Spinal cord (tissue), 9 donors: ENCODE measurements at regions not wholly inside any gene's neighbourhood (a gene's known extent, or its start where the extent isn't known, plus 50 kb on each side); places are given as distances from the start of the nearest gene placed in this dataset.
"Not testable (repeated sequence)": the region's sequence is repeated elsewhere in the genome, so short reads cannot be mapped to it uniquely, and the experiment has no call there.

Source experiments
- DNase-seq, 6 donors: peaks; one replicate each; pipeline versions ENCODE4 v3.0.0 to v3.0.0-alpha.2; 2013 to 2015; ENCODE audit warnings: low spot score in 6 of 6, low read depth in 4 of 6
- H3K27ac ChIP-seq: one replicate; pipeline ENCODE4 v1.5.1; 2013; ENCODE audit warnings: low read depth, low read length, control low read depth
- H3K27me3 ChIP-seq: one replicate; pipeline ENCODE4 v1.6.1; 2013; ENCODE audit warnings: low read length; ENCODE audit not compliant: control insufficient read depth, insufficient read depth
- H3K36me3 ChIP-seq: one replicate; pipeline ENCODE4 v1.6.1; 2013; ENCODE audit warnings: low read length; ENCODE audit not compliant: control insufficient read depth, insufficient read depth
- H3K4me1 ChIP-seq: one replicate; pipeline ENCODE4 v1.6.1; 2013; ENCODE audit warnings: low read length; ENCODE audit not compliant: control insufficient read depth, insufficient read depth
- H3K4me3 ChIP-seq: one replicate; pipeline ENCODE4 v1.5.1; 2013; ENCODE audit warnings: low read depth, low read length, control low read depth
- H3K9me3 ChIP-seq: one replicate; pipeline ENCODE4 v1.6.1; 2013; ENCODE audit warnings: low read length; ENCODE audit not compliant: control insufficient read depth, insufficient read depth
- WGBS: methylation state at CpG from one replicate; pipeline ENCODE4 v1.1.5; 2013; ENCODE audit warnings: missing lambda C conversion rate; ENCODE audit not compliant: insufficient coverage; 5-methylcytosine and 5-hydroxymethylcytosine counted together
- donor health status: healthy.

DNA sequence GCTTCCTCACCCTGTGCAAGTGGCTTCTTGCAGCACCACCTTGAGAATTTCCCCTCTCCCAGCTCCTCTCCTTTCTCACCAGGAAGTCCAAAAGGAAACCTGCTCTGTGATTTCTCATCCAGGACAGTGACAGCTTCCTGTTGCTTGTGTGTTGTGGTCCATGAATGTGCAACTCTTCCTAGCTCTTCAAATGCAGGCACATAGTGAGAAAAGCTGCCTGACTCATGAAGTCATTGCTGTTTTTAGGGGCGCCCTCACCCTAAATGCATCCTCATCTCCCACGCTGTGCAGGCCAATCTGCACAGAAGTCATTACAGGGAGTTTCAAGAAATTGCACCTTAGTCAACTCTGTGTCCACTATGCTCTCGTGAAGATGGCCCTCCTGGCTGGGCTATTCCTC is 112.9 kb upstream of the IGLL5 start:
- not testable (repeated sequence) for H3K4me3 ChIP-seq, H3K27me3 ChIP-seq, H3K27ac ChIP-seq, H3K9me3 ChIP-seq, H3K36me3 ChIP-seq, DNase-seq, H3K4me1 ChIP-seq
- 100% methylated on average over 2 of the region's 3 CpGs for WGBS

DNA sequence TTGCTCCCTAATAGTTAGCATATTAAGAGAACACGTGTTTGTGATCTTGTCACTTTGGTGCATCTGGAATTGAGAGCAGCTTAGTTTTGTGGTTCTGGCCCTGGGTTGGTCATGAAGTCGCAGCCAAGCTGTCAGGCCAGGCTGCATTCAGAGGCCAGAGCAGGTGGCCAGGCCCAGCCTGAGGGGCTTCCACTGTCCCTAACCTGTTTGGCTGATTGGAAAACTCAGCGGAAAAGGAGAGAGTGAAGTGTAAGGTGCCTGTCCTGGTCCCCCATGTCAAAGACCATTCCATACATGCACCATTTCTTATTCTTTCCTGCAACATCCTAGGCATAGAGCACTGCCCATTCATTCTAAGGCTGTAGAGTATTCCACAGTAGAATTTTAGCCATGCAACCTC is 111.5 kb upstream of the IGLL5 start:
- H3K36me3 ChIP-seq: no peaks in the 10 kb centered on the region
- no peak for DNase-seq
- no peak overlapping the region for H3K27ac ChIP-seq
- H3K9me3 ChIP-seq: no peaks in the 10 kb centered on the region
- H3K4me1 ChIP-seq: no peaks in the 10 kb centered on the region
- H3K4me3 ChIP-seq: no peak overlapping the region
- no peaks in the 10 kb centered on the region for H3K27me3 ChIP-seq
- WGBS: 67% methylated on average over 1 of the region's 3 CpGs

DNA sequence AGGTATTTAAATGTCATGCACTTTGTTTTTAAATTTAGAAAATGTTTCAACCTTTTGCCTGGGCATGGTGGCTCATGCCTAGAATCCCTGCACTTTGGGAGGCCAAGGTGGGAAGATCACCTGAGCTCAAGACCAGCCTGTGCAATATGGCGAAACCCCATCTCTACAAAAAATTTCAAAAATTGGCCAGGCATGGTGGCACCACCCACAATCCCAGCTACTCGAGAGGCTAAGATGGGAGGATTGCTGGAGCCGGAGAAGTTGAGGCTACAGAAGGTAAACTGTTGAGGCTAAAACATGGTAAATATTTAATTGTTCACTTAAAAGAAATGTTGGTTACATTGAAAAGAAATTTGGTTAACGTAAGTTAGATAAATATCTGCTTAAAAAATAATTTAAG is 108.4 kb upstream of the IGLL5 start:
- no peak for DNase-seq
- Histone ChIP-seq H3K27ac (no peak overlapping the region), H3K27me3 (no peaks in the 10 kb centered on the region), H3K9me3 (no peaks in the 10 kb centered on the region), H3K36me3 (no peaks in the 10 kb centered on the region), H3K4me1 (no peaks in the 10 kb centered on the region), H3K4me3 (no peak overlapping the region)
- 100% methylated on average over 1 of the region's 4 CpGs for WGBS

DNA sequence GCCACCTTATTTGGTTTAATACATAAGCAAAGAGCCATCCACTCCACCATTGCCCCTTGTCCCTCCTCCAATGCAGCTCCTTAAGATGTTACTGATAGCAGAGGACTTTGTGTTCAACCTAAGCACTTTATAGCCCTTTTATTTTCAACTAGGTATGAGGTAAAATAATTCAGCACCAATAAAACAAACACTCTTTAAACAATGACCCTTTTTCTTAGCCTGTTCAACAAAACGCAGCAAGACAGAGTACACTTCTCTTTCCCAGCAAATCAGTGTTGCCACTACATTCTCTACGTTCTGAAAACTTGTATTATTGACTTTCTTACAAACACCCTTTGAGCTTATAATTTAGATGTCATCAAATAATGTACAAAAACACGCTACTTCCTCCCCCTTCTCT is 104.0 kb upstream of the IGLL5 start:
- no peak overlapping the region for H3K27ac ChIP-seq
- H3K27me3 ChIP-seq: no peaks in the 10 kb centered on the region
- no peaks in the 10 kb centered on the region for H3K9me3 ChIP-seq
- H3K4me1 ChIP-seq: no peaks in the 10 kb centered on the region
- H3K36me3 ChIP-seq: no peaks in the 10 kb centered on the region
- H3K4me3 ChIP-seq: no peak overlapping the region
- DNase-seq: no peak
- WGBS: 44% methylated on average over 1 of the region's 3 CpGs

DNA sequence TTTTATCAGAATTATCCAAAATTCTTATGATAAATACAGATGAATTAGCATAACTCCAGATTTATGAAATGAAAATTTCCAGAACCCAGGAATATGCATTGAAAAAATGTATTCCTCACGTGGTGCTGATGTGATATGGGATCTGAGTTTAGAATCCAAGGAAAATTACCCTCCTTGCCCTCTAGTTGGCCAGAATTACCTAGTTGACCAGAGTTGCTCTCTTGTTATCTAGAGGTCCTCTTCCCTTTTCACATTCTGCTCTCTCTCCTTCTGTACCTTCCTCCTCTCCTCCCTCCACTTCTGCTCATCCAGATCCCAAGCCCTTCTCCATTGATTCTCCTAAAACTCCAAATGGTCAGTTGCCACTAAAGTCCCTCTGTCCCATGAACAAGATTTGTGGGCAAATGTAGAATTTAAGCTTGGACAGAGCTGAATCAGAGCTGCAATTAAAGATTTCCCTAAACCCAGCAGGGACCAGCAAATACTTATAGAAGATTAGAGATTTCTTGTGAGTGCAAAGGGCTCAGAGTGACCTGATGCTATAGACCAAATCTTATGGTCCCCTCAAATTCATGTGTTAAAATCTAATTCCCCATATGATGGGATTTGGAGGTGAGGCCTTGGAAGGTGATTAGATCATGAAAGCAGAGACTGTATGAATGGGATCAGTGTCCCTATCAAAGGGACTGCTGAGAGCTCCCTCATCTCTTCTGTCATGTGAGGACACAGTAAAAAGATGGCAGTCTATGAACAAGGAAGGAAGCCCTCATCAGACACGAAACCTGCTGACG is 103.2 kb upstream of the IGLL5 start:
- Histone ChIP-seq H3K4me1 (no peaks in the 10 kb centered on the region), H3K27me3 (no peaks in the 10 kb centered on the region), H3K36me3 (no peaks in the 10 kb centered on the region), H3K4me3 (no peak overlapping the region), H3K27ac (no peak overlapping the region), H3K9me3 (no peaks in the 10 kb centered on the region)
- no peak for DNase-seq
- no CpG with 5 or more reads among the region's 3 CpGs for WGBS

DNA sequence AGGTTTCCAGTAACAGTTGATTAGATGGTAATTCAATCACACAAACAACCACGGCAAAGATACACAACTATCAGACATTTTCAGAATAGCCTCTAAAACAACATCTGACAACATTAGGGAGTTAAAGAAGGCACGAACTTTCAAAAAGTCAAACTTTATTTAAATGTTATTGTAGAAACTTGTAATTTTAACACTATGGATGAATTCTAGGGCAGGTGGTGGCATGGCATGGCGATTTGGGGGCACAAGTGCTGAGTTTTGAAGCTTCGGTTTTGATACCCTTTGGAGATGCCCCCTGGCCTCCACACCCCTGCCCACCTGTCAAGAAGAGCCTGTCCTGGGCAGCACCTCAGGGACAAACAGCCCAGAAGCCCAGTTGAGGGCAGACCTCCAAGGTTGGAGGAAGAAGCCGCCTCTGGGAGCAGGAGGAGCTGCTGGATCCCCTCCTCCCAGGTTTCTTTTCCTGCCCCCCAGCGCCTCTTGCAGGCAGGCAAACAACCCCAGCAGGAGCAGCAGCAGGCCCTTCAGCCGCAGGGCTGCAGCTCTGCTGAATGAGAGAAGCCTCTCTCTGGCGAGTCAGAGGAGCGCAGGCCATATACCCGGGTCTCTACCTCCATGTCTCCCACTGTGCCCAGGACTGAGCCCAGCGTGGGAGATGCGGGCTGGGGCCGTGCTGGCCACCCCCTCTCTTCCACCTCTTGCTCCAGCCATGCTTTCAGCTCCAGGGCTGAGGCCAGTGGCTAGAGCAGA is 102.1 kb upstream of the IGLL5 start:
- Histone ChIP-seq H3K4me1 (no peaks in the 10 kb centered on the region), H3K27ac (no peak overlapping the region), H3K36me3 (no peaks in the 10 kb centered on the region), H3K9me3 (no peaks in the 10 kb centered on the region), H3K27me3 (peaks cover 2% of the 10 kb centered on the region), H3K4me3 (no peak overlapping the region)
- DNase-seq: no peak
- 66% methylated on average over 11 of the region's 13 CpGs for WGBS

DNA sequence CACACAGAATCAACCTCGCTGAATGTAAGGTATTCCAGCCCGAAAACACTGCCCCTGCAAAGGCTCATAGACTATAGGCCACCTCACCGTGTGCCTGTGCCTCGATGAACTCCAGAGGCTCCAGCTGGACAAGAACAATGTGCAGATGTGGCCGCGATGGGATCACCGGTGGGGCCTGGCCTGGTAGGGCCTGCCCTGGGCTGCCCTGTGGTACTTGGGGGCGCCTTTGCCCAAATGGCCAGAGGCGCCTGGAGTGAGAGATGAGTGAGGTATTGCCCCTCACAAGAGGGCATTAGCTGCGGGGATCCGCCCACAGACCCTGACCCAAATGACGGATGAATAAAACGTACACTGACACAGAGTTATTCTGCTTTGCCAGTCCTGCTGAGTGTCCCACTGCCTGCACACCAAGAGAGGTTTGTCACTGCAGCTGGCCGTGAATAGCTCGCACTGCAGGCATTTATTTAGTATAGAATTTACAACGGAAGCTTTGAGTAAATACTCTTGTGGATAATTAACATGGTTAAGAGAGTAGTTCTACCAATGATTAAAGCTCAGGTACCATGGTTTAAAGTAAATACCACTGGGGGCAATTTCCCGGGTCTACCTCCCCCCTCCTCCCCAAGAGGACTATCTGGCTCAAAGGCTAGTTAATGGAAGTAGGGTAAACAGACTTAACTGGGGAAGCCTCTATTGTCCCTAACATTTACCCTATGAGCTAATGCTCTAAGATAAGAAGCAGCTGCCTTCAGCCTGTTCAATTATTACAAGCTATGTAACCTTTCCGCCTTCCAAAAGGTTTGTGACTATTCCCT is 101.1 kb upstream of the IGLL5 start:
- Histone ChIP-seq H3K36me3 (no peaks in the 10 kb centered on the region), H3K9me3 (no peaks in the 10 kb centered on the region), H3K4me1 (no peaks in the 10 kb centered on the region), H3K27ac (no peak overlapping the region), H3K4me3 (no peak overlapping the region), H3K27me3 (peaks cover 2% of the 10 kb centered on the region)
- peak in 1 of 6 donors; percentile 14 for DNase-seq
- 57% methylated on average over 15 of the region's 18 CpGs for WGBS

DNA sequence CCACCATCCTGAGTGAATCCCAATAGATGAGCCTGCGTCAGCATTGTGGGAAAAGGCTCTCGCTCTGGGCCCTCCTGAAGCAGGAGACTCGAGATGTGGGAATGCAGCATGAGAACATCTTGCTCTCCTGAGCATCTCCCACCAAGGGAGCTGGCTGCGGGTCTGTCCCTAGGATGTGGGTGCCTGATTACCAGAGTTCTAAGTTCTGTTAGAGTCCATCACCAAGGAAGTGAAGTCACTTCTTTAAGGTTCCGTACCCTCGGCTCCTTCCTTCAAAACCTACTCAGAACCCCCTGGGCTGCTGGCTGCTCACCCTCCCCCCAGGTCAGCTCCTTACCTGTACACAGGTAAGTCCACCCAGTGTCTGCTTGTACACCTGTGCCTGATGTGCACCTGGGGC is 100.5 kb upstream of the IGLL5 start:
- DNase-seq: no peak
- Histone ChIP-seq H3K4me1 (no peaks in the 10 kb centered on the region), H3K4me3 (no peak overlapping the region), H3K36me3 (no peaks in the 10 kb centered on the region), H3K9me3 (no peaks in the 10 kb centered on the region), H3K27ac (no peak overlapping the region), H3K27me3 (peaks cover 2% of the 10 kb centered on the region)
- 94% methylated on average over 6 of the region's 6 CpGs for WGBS

DNA sequence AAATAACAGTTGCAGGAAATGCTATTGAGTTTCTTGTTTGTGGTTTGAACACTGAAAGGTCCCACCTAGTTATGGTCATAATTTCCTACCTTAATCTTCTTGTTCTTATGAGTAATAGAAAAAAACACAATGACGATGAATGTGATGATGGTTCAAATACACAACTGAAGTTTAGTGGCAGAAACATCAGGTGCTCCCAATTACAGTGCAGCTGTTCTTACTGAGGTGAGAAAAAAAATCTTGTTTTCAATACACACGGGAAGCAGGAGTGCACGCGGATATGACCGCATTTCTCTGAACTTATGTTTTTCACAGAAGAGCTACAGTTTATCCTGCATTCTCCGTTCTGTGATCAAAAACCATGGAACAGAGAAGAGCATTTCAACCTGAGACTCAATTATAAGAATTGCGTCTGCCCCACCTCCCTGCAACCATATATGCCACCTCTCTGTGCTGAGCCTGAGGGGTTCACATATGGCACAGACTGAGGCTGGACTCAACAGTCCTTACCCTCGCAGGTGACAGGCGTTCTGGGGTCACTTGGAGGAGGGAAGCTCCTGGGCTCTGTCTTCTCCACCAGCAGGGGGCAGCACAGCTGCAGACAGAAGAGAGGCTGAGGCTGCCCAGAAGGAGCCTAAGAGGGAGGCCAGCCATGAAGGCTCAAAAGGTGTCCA is 99.7 kb upstream of the IGLL5 start:
- Histone ChIP-seq H3K27me3 (peaks cover 2% of the 10 kb centered on the region), H3K4me3 (no peak overlapping the region), H3K9me3 (no peaks in the 10 kb centered on the region), H3K4me1 (no peaks in the 10 kb centered on the region), H3K27ac (no peak overlapping the region), H3K36me3 (no peaks in the 10 kb centered on the region)
- 54% methylated on average over 8 of the region's 9 CpGs for WGBS
- DNase-seq: peak in 3 of 6 donors; percentile 4 to 40 (median 28)
